ENCODE measurements at regions not wholly inside any gene's neighbourhood (a gene's known extent, or its start where the extent isn't known, plus 50 kb on each side); places are given as distances from the start of the nearest gene placed in this dataset.

DNA sequence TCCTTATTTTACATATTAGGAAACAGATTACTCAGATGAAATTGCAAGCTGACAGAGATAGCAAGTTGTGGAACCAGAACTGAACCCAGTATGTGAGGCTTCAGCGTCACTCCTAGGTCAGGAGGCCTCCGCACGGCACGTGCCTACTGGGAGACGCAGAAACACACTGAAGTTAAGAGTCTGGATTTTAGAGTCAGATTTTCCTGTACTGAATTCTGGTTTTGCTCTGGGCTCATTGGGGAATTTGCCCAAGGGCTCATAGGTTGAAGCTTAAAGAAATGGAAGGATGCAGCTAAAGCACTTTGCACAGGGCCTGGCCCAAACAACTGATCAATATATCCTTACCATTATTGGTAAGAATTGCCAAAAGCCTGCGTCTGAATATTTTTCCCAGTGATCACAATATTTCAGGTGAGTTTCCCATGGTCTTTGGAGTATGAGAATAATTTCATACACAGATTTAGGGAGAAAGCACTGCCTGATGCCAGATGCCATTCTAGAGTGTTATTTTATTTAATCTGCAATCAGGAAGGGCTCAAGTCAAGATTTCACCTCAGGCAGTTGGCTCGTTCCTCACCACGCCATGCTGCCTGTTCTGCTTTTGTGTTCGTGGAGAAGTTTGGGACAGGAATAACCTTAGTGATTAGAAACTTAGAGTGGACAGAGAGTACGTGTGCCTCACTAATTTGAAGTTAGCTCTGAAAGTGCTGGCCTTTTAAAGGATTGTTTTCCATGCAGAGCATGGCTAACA is 331.9 kb downstream of the MYCN start:
- TF ChIP-seq USF2 (IDR thresholded peaks at IDR 0.05; ENCODE audit: borderline replicate concordance, low read depth, low read length): no peak
- no peak for TF ChIP-seq FOXM1 (IDR thresholded peaks at IDR 0.05; ENCODE audit: low read depth)
- TF ChIP-seq, protein P1, sequence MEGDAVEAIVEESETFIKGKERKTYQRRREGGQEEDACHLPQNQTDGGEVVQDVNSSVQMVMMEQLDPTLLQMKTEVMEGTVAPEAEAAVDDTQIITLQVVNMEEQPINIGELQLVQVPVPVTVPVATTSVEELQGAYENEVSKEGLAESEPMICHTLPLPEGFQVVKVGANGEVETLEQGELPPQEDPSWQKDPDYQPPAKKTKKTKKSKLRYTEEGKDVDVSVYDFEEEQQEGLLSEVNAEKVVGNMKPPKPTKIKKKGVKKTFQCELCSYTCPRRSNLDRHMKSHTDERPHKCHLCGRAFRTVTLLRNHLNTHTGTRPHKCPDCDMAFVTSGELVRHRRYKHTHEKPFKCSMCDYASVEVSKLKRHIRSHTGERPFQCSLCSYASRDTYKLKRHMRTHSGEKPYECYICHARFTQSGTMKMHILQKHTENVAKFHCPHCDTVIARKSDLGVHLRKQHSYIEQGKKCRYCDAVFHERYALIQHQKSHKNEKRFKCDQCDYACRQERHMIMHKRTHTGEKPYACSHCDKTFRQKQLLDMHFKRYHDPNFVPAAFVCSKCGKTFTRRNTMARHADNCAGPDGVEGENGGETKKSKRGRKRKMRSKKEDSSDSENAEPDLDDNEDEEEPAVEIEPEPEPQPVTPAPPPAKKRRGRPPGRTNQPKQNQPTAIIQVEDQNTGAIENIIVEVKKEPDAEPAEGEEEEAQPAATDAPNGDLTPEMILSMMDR (IDR thresholded peaks at IDR 0.05): no peak
- TF ChIP-seq, protein P2, sequence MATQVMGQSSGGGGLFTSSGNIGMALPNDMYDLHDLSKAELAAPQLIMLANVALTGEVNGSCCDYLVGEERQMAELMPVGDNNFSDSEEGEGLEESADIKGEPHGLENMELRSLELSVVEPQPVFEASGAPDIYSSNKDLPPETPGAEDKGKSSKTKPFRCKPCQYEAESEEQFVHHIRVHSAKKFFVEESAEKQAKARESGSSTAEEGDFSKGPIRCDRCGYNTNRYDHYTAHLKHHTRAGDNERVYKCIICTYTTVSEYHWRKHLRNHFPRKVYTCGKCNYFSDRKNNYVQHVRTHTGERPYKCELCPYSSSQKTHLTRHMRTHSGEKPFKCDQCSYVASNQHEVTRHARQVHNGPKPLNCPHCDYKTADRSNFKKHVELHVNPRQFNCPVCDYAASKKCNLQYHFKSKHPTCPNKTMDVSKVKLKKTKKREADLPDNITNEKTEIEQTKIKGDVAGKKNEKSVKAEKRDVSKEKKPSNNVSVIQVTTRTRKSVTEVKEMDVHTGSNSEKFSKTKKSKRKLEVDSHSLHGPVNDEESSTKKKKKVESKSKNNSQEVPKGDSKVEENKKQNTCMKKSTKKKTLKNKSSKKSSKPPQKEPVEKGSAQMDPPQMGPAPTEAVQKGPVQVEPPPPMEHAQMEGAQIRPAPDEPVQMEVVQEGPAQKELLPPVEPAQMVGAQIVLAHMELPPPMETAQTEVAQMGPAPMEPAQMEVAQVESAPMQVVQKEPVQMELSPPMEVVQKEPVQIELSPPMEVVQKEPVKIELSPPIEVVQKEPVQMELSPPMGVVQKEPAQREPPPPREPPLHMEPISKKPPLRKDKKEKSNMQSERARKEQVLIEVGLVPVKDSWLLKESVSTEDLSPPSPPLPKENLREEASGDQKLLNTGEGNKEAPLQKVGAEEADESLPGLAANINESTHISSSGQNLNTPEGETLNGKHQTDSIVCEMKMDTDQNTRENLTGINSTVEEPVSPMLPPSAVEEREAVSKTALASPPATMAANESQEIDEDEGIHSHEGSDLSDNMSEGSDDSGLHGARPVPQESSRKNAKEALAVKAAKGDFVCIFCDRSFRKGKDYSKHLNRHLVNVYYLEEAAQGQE (IDR thresholded peaks at IDR 0.05; ENCODE audit: low read depth, low read length): no peak
- no peak for TF ChIP-seq POLR2AphosphoS5 (IDR thresholded peaks at IDR 0.05; ENCODE audit: low read depth, low read length)
- no peak for TF ChIP-seq SMC3 (IDR thresholded peaks at IDR 0.05; ENCODE audit: low read depth, low read length)
- TF ChIP-seq SIN3A (IDR thresholded peaks at IDR 0.05; ENCODE audit: borderline replicate concordance, low read depth, low read length): no peak
- TF ChIP-seq RAD21 (IDR thresholded peaks at IDR 0.05; ENCODE audit: low read length): no peak
